Testis (tissue), 2 donors: ENCODE measurements at regions not wholly inside any gene's neighbourhood (a gene's known extent, or its start where the extent isn't known, plus 50 kb on each side); places are given as distances from the start of the nearest gene placed in this dataset.

Experiments
- DNase-seq: peaks from one replicate; pipeline ENCODE4 v3.0.0-alpha.2; 2019
- H3K27ac ChIP-seq, 2 donors: fragments of 200-600 bp; sonication (generic); one replicate each; pipeline ENCODE4 v1.5.1; 2019
- H3K27me3 ChIP-seq: fragments of 200-600 bp; sonication (generic); one replicate; pipeline ENCODE4 v1.5.1; 2019
- H3K36me3 ChIP-seq: fragments of 200-600 bp; sonication (generic); one replicate; pipeline ENCODE4 v1.5.1; 2017; ENCODE audit warnings: low read depth; ENCODE audit errors: missing control alignments
- H3K4me1 ChIP-seq: fragments of 200-600 bp; sonication (generic); one replicate; pipeline ENCODE4 v1.5.1; 2019
- H3K4me3 ChIP-seq, 2 donors: fragments of 200-600 bp; sonication (generic); one replicate each; pipeline ENCODE4 v1.5.1; 2017 to 2019
- H3K9me3 ChIP-seq: fragments of 200-600 bp; sonication (generic); one replicate; pipeline ENCODE4 v1.5.1; 2017
- POLR2A ChIP-seq: fragments of 450-650 bp; IDR thresholded peaks from one replicate; pipeline ENCODE4 v1.6.1; 2017; ENCODE audit warnings: antibody characterized with exemption, mild to moderate bottlenecking, moderate library complexity
- WGBS, 2 donors: methylation state at CpG; one replicate each; pipeline ENCODE4 v1.1.5; 2018; 5-methylcytosine and 5-hydroxymethylcytosine counted together
- intact Hi-C: fragments of 100-400 bp; cut with DNase I; formaldehyde crosslinking; loops from one replicate; pipeline ENCODE4 v1.15.1; 2023; ENCODE audit warnings: low total_unique reads
- TF ChIP-seq, protein P1 (sequence below), 3 experiments: fragments of 450-650 bp in 2 of 3; fragments of 200-600 bp in 1 of 3; sonication (generic) in 1 of 3; IDR thresholded peaks; one replicate each; pipeline ENCODE4 v1.5.1; 2016 to 2019; ENCODE audit warnings: antibody characterized with exemption in 3 of 3, mild to moderate bottlenecking in 2 of 3, moderate library complexity in 1 of 3

DNA sequence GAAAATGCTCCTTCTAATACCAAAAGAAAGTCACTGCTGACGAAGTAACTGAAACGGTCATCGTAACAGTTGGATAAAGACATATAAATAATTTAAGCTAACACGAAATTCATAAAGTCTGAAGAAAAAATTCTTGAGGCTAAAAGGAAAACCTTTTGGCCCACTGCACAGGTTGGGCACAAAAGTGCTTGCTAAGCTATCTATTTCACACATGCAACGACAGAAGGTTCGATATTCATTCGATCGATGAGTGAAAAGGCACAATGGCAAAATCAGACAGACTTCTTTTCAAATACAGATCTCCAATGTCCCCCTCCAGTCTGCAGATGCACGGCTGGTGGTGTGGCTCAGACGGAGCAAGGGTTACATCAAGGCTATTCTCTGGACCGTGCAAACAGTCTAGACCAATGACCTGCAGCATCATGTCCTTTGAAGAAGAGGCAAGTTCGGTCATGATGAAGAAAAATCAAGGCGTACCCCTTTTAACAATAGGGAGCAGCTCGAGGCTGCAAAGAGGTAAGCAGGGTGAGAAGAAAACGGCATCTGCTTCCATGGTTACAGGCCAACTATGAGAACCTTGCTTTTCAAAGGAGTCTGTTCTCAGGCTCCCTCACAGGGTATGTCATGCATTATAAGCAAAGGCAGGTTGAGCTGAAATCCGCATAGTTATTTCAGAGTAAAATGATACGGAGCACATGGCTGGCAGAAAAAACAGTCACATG, 579.6 kb downstream of the USP25 start:
- H3K36me3 ChIP-seq: no peaks in the 10 kb centered on the region
- DNase-seq: no peak
- TF ChIP-seq, protein P1, sequence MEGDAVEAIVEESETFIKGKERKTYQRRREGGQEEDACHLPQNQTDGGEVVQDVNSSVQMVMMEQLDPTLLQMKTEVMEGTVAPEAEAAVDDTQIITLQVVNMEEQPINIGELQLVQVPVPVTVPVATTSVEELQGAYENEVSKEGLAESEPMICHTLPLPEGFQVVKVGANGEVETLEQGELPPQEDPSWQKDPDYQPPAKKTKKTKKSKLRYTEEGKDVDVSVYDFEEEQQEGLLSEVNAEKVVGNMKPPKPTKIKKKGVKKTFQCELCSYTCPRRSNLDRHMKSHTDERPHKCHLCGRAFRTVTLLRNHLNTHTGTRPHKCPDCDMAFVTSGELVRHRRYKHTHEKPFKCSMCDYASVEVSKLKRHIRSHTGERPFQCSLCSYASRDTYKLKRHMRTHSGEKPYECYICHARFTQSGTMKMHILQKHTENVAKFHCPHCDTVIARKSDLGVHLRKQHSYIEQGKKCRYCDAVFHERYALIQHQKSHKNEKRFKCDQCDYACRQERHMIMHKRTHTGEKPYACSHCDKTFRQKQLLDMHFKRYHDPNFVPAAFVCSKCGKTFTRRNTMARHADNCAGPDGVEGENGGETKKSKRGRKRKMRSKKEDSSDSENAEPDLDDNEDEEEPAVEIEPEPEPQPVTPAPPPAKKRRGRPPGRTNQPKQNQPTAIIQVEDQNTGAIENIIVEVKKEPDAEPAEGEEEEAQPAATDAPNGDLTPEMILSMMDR (IDR thresholded peaks at IDR 0.05): no peak
- TF ChIP-seq POLR2A: no peak
- no peaks in the 10 kb centered on the region for H3K9me3 ChIP-seq
- intact Hi-C loops: no loop called here
- H3K4me3 ChIP-seq: no peak overlapping the region
- no peak overlapping the region for H3K27ac ChIP-seq
- 73 to 84% methylated on average over 17 of the region's 17 CpGs for WGBS, 2 donors
- H3K27me3 ChIP-seq: no peaks in the 10 kb centered on the region
- no peaks in the 10 kb centered on the region for H3K4me1 ChIP-seq

DNA sequence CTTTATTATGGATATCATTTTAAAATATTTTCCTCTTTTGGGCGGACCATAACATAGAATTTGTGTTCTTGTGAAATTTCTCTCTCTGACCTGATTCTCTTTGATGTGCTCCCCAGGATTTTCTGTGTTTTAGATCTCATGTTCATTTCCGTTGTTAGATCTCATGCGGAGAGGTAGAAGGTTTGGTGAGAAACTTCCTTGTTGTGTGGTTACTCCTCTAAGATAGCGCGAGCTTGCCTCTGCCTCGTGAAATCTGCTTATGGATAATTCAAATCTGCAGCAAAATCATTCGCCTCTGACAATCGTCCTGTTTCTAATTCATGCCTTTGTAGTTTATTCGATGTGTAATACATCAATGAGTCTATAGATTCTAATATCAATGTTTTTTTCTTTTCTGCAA, 580.4 kb downstream of the USP25 start:
- no peak for DNase-seq
- 66 to 77% methylated on average over 9 of the region's 9 CpGs for WGBS, 2 donors
- intact Hi-C loops: no loop called here
- H3K9me3 ChIP-seq: no peaks in the 10 kb centered on the region
- H3K4me3 ChIP-seq: no peak overlapping the region
- no peak overlapping the region for H3K27ac ChIP-seq
- TF ChIP-seq POLR2A: no peak
- TF ChIP-seq, protein P1 (IDR thresholded peaks at IDR 0.05): no peak
- H3K27me3 ChIP-seq: no peaks in the 10 kb centered on the region
- no peaks in the 10 kb centered on the region for H3K36me3 ChIP-seq
- H3K4me1 ChIP-seq: no peaks in the 10 kb centered on the region

DNA sequence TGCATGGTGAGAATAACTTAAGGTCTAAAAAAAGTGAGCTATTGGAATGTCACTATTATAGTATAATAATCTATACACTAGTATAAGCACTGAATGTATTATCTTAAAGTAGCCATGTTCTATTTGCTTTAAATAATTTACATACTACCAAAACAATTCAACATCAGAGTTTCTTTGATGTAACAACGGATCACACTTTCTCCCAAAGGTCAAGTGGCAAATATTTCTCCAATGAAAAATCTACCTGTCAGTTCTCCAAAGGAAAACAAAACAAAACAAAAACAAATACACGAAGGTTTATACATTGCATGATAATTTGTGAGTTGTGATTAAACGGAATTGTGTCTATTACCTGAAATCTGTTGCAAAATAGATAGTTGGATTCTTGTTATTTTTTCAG, 581.4 kb downstream of the USP25 start:
- TF ChIP-seq, protein P1 (IDR thresholded peaks at IDR 0.05): no peak
- TF ChIP-seq POLR2A: no peak
- Histone ChIP-seq H3K27ac (no peak overlapping the region), H3K36me3 (no peaks in the 10 kb centered on the region), H3K27me3 (no peaks in the 10 kb centered on the region), H3K4me3 (no peak overlapping the region), H3K4me1 (no peaks in the 10 kb centered on the region), H3K9me3 (no peaks in the 10 kb centered on the region)
- no peak for DNase-seq
- intact Hi-C loops: no loop called here
- WGBS, 2 donors: 77 to 84% methylated on average over 3 of the region's 3 CpGs

DNA sequence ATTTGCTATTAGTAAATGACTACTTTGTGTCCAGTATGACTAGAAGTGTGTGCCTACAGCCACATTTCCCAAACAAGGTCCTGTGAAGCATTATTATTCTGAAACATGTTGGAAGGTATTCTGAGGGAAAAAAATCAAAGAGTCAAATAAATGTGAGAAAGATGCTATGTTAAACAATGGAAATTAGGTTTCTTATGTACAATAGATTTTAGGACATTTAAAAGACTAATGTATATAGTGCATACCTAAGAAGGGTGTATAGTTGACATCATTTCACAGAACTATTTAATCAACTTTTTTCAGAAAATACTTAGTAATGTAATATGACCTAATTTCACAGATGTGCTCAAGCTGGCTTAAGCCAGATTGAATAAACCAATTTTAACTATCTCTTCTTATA, 582.5 kb downstream of the USP25 start:
- Histone ChIP-seq H3K36me3 (no peaks in the 10 kb centered on the region), H3K4me1 (no peaks in the 10 kb centered on the region), H3K27ac (no peak overlapping the region), H3K9me3 (no peaks in the 10 kb centered on the region), H3K27me3 (no peaks in the 10 kb centered on the region), H3K4me3 (no peak overlapping the region)
- no peak for DNase-seq
- TF ChIP-seq, protein P1 (IDR thresholded peaks at IDR 0.05): no peak
- TF ChIP-seq POLR2A: no peak
- intact Hi-C loops: no loop called here

DNA sequence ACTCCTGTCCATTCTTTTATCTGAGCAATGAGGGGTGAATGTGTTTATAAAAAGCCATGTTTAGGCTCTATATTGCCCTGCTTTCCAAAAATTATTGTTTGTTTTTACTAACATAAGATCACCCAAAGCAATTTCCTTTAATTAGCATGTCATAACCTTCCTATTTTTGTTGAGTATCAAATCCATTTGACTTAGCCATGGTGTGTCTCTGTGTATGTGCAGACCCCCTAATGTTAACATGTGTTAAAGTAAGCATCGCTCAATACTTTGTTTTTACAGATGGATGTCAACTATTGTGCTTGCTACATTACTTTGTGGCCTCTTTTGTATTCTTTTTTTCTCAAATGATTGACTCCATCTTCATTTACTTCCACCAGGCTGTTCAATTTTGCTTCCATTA, 585.4 kb downstream of the USP25 start:
- Histone ChIP-seq H3K4me1 (no peaks in the 10 kb centered on the region), H3K9me3 (no peaks in the 10 kb centered on the region), H3K36me3 (no peaks in the 10 kb centered on the region), H3K27ac (no peak overlapping the region), H3K27me3 (no peaks in the 10 kb centered on the region), H3K4me3 (no peak overlapping the region)
- TF ChIP-seq POLR2A: no peak
- 97 to 98% methylated on average over 1 of the region's 1 CpG for WGBS, 2 donors
- no peak for DNase-seq
- intact Hi-C loops: no loop called here
